Activated CD4-positive, alpha-beta T cell treated with anti-CD3 and anti-CD28 coated beads for 4 hours (primary cell): ENCODE measurements at regions not wholly inside any gene's neighbourhood (a gene's known extent, or its start where the extent isn't known, plus 50 kb on each side); places are given as distances from the start of the nearest gene placed in this dataset.
"Not testable (repeated sequence)": the region's sequence is repeated elsewhere in the genome, so short reads cannot be mapped to it uniquely, and the experiment has no call there.

ENCODE experiments used
- DNase-seq, 2 donors: peaks; one replicate each; pipeline ENCODE4 v3.0.0-alpha.2; 2020

DNA sequence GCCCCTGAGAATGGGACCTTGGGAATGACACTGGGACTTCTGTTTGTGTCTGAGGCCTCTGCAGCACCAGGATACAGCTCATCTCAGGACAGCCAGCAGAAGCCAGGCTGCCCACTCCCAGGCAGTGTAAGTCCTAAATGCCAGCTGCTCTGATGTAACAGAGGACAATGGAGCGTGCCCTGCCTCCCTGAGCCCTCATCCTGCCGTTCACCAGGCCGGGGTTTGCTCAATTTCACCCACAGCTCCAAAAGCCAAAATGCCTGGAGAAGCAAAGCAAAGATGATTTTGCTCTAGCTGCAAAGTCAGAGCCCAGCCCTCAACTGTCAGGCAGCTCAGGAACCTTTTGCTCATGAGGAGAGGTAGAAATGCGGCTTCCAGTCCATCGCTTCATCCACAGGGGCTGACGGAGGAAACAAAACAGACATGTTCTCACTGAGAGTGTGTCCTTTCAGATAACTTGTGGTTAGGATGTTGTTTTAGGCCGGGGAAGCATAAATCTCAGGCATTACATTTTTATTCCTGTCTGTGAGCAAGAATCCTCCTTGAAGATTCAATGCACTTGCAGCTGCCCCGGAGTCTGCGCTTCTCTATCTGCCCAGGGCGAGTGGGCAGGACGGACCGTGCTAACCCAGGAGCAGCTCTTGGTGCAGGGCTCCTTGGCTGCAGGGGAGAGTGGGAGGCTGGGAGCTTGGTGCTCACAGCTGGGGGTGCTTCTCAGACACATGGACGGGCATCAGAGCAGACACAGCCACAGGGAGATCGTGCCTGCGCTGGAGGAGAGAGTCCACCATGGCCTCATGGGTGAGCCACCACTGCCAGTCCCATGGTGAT lies 83.2 kb upstream of the CHST15 start:
- DNase-seq: no peak

- DNase-seq: no peak
These were observed 82.4 kb upstream of the CHST15 start for GRCh38 chr10:124175701-124176348.

DNA sequence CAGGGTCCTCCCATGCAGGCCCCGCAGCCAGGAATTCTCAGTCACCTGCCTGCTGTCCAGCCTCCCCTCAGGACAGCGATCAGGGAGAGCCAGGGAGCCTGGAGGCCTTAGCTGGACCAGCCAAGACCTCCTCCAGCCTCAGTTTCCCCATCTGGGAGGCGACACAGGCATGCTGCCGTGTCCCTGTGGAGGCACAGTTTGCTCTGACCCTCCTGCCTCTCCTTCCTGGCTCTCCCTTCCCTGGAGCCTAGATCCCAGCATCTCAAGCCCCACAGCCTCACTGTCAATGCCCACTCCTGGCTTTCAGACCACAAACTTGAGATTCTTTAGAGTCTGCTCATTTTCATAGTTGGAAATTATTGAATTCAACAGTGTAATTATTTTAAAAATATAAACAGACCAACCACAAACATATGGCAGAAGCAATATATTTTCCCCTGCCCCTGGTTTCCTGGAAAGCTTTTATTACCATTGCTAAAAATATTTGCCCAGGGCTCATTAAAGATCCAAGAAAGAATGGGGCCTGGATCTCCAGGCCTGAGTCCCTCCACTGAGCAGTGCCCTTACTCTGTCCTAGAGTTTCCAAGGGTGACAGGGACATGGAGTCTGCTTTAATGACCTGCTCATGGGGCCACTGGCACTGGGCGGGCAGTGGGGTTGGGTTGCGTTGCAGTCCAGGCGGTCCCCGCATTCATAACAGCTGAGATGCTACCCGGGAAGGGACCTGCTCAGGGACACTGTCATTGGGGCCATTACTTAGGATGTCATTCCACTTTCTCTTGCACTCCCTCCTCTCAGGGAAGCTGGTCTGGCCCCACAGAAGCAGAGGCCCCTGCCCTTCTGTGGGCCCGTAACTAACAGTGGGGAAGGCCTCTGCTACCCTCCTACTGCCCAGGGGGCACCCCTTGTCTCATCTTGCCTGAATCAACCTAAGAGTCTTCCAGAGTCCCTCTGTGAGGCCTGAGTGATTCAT lies 81.6 kb upstream of the CHST15 start:
- no peak for DNase-seq

GRCh38 chr10:124174071-124174566 lies 80.7 kb upstream of the CHST15 start:
- no peak for DNase-seq

DNA sequence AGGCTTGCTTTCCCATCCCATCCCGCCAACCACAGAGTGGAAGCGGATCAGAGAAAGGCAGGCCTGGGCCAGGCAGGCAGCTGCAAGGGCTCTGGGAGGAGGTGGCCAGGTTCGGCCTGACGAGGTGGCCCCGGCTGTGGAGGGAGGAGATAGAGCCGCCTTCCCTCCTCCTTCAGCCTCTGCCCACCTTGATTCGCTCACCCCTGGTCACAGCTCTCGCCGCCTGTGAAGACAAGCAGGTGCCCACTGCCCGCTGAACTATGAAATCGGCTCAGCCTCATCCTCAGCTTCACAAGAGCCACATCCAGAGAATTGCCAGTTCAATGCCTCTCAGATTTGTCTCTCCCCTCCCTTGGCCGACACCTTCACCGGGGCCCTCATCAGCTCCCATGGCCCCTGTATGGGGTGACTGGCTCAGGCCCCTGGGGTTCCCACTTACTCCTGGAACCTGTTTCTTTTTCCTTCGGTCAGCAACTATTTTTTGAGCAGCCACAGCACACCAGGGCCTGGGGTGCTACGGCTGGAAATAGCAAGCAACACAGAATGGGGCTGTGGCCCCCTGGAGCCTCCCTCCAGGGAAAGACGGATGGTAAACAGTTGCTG lies 80.0 kb upstream of the CHST15 start:
- DNase-seq: no peak

DNA sequence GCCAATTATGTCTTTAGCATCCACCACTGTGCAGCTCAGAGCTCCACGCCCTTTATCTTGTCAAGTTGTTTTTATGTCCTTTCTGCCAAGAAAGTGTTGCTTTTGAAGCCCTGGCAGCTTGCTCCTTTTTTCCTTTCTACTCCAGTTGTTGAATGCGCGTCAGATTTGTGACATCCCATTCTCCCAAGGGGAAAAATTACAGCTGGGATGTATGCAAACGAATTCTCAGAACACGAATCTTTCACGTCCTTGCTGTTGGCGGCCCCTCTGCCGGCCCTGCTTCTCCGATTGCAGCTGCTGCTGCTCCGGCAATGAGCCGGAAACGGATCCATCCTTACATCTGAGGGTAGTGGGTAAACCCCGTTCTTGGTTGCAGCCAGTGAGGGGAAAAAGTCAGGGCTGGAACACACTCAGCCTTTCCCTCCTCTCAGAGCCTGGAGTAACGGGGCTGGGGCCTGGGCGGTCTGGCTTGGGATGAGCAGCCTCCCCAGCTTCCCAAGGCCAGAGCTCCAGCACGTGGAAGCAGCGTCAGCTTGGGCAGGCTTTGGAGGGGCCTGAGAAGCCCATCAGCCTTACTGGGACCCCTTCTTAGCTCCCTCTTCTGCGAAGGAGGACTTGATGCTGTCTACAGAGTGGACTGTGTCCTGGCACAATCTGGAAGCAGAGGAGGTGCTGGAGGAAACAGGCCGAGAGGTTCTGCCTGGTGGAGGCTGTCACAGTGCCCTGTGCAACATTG lies 79.0 kb upstream of the CHST15 start:
- DNase-seq: no peak

- no peak for DNase-seq
These were observed 78.2 kb upstream of the CHST15 start for GRCh38 chr10:124171561-124171960.

GRCh38 chr10:124170631-124171030 lies 77.2 kb upstream of the CHST15 start:
- no peak for DNase-seq

GRCh38 chr10:124168991-124169802 lies 75.8 kb upstream of the CHST15 start:
- no peak for DNase-seq

- DNase-seq: no peak
These were observed 75.2 kb upstream of the CHST15 start for GRCh38 chr10:124168581-124168980.

GRCh38 chr10:124167925-124168324 lies 74.5 kb upstream of the CHST15 start:
- DNase-seq: not testable (repeated sequence)

DNA sequence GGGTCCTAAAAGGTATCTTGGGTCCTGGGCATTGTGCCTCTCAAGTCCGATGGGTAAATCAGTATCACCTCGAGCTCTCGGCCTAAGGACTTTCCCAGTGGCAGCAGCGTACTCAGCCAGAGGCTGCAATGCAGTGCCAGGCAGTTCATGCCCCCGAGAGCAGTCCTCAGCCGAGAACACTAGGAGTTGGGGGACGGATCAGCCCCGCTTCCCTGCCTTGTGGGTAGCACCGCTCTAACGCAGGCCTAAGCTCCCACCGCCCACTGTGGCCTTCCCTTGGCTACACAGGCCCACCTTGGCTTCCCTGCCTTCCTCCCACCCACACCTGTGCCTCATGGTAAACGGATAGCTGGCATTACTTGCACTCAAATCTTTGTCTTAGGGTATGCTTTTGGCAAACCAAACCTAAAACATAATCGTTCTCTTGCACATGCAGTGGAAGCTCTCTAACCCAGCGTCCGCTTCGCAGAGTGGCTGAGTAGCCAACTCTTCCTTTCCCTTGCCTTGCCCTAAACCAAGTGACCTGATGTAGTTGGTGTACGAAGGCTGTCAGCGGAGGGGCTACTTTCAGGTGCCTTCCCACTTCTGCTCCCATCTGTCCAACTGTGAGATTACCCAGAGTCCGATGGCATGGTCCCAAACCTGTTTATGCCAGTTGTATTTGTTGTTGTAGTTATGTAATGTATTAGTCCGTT lies 73.2 kb upstream of the CHST15 start:
- DNase-seq: no peak

- no peak for DNase-seq
These were observed 72.4 kb upstream of the CHST15 start for GRCh38 chr10:124165827-124166226.

DNA sequence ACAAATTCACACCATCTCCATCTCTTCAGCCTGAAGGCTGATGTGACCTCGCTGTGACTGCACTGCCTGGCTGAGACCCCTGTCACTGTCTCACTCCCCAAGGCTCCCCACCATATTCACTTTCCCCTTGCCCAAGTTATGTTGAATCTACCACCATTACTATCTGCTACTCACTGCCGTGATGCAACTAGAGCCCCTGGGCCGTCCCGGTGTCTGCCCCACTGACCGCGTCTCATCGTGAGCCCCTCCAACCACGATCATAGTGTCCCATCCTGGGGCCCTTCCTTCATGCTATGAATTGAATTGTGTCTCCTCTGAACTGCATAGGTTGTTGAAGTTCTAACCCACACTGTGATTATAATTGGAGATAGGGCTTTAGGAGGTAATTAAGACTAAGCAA lies 71.9 kb upstream of the CHST15 start:
- no peak for DNase-seq

GRCh38 chr10:124164264-124164663 lies 70.9 kb upstream of the CHST15 start:
- DNase-seq: no peak

GRCh38 chr10:124162774-124163354 lies 69.5 kb upstream of the CHST15 start:
- no peak for DNase-seq

DNA sequence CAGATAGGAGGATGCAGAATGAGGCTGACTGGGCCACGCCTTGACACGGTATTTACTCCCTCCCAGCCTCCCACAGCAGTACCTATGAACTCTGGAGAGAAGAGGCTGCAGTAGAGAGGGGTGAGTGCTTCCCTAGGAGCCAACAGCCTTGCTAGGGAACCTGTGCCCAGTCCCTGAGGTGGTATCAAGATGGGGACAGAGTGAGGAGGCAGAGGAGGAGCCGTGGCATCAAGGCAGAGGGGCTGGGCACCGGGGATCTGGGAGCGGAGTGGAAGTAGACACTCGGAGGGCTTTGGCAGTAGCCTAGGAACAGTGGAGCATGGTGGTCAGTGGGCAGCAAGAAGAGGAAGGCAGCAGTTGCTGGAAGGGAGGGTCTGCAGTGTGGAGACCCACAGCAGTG lies 68.7 kb upstream of the CHST15 start:
- DNase-seq: no peak

- DNase-seq: no peak
These were observed 68.2 kb upstream of the CHST15 start for GRCh38 chr10:124161601-124162000.

DNA sequence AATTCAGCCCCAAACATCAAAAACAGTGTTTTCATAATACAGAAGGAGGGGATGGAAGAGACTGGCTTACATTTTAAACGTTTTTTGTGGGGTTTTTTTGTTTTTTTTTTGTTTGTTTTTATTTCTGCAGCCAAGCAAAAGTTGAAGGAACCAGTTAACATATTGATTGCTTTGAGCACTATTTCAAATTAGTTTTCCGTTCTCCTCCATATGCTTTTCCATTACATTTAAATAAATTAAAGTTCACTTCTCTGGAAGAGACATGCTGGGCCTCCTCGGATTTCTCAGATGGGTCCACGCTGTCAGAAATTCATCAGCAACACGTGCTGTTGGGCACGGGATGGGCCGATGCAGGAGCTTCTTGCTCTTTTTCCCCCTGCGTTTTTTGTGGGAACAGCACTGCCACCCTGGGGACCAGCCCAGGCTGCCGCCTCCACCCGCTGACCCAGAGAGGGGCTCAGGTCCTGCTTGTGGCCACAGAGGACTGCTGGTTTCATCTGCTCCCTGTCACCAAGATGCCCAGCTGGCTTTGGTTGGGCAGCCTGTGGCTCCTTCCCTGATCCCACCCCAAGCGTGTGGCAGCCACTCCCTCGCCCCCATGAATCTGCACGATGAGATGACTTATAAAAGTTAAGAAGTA lies 67.7 kb upstream of the CHST15 start:
- DNase-seq: no peak

DNA sequence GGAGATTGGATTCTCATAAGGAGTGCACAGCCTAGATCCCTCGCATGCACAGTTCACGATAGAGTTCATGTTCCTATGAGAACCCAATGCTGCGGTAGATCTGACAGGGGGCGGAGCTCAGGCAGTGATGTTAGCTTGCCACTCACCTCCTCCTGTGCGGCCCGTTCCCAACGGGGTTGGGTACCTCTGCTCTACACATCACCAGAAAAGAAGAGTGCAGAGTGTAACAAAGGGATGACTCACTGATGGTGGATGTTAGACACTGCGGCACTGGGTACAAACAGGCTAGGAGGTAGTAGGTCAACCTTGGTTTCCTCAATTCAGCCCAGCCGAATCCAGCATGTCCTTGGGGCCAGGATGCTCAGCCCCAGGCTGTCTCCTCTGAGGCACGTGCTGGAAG lies 66.8 kb upstream of the CHST15 start:
- no peak for DNase-seq
